ENCODE measurements at regions not wholly inside any gene's neighbourhood (a gene's known extent, or its start where the extent isn't known, plus 50 kb on each side); places are given as distances from the start of the nearest gene placed in this dataset.
A peak's percentile ranks its signal among the peaks of the same experiment; 100 is the strongest.
"Not testable (repeated sequence)": the region's sequence is repeated elsewhere in the genome, so short reads cannot be mapped to it uniquely, and the experiment has no call there.

DNA sequence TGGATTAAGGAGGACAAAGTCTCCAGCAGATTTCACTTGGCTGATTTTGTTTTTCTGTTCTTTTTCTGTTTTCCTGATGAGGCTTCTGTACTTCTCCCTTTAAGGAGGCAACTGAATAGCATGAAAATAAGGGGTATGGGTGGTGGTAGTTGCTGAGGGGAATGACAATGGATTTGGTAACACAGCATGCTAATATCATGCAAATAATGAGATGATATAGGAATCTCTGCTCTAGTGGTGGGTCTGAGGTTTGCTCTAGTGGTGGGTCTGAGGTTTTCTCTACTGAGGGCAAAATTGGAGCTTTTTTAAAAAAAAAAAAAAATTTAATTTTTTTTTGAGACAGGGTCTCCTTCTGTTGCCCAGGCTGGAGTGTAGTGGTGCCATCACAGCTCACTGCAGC lies 139.7 kb downstream of the C9orf152 start:
- no peak for DNase-seq

DNA sequence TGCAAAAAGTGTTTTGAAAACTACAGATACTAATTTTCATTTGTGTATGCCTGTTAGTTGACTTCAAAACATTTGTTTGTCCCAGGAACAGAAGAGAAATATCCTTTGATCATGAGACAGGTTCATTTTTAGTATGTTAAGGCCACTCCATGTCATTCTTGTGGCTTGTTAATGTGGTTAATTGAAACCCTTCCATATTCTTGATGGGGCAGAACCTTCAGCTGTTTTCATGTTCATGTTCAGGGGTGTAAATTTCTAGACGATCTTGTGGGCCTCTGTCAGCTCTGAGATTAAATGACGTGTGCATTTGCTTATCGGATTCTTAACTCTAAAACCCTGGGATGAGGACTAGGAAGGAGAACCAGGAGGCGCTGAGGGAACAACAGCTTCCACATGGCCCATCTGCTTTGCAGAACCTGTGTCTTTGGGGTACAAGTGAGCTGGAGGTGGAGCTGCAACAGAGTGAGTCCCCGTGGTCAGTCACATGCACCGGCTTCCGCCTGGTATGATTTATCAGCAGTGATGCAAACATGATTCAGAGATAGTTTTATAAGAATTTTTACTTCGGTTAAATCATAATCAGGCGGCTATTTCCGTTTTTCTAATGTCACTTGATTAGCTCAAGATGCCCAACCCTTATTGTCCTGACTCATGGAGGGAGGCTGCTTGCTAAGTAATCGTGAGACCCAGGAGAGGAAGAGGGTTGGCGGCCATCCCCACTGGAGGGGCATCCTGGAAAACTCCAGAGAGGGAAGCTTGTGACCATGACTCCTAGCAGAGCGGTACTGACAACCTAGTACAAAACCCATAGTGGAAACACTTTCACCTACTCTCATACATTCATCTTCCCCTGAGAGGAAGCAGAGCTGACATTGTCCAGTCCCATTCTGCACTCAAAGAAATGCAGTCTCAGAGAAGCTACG lies 138.4 kb downstream of the C9orf152 start:
- DNase-seq = no peak

DNA sequence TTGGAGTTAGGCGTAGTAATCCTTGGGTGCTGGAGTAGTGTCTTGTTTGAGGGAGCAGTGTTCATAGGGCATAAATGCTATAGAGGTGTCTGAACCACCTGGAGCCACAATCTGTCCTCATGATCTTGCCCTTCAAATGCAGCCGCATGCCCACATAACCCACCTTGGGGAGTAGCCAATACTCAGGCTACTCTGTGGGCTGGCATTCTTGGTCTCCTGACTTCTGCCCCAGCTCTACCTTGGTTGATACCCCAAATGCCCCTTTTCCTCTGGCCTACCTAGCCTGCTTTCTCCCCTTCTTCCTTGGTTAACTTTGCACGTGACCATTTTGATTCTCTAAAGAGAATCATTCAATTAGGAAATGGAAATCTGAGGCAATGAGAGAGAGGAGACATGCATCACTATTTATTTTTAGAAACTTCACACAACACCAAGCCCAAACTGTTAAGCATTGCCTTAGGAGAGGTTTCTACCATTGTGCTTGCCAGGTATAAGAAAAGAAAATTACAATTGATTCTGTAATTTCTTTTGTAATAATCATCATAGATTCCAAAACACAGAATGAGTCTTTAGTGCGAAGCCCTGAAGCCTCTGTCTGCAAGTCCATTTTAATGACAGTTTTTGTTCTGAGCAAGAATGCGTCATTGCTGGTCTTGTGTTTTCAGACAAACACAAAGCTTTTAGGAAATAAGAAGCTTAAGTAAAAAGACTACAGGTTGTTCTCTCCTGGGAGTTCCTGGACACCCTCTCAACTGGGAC lies 135.2 kb downstream of the C9orf152 start:
- DNase-seq = no peak

DNA sequence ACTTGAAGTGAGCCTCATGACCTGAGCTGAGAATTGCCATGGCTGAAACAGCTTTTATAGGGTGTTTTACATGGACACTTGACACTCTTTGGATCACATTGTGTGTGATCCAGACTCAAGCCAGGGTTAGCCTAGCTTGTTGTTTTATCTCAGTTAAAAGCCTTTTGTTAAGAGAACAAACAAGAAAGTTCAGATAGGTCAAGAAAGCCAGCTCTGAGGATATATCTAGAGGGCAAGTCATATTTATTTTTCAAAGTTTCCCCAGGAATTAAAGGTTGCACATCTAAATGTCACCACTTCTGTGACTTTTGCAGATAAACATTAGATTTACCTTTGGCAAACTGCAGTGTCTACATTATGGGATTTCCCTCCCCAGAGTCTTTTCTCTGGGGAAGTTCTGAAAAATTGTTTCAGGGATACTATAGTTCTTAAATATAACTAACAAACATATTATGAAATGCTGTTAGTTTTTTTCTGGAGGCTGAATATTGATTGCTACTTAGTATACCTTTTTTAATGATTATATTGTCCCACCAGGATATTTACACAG lies 134.5 kb downstream of the C9orf152 start:
- DNase-seq = no peak

DNA sequence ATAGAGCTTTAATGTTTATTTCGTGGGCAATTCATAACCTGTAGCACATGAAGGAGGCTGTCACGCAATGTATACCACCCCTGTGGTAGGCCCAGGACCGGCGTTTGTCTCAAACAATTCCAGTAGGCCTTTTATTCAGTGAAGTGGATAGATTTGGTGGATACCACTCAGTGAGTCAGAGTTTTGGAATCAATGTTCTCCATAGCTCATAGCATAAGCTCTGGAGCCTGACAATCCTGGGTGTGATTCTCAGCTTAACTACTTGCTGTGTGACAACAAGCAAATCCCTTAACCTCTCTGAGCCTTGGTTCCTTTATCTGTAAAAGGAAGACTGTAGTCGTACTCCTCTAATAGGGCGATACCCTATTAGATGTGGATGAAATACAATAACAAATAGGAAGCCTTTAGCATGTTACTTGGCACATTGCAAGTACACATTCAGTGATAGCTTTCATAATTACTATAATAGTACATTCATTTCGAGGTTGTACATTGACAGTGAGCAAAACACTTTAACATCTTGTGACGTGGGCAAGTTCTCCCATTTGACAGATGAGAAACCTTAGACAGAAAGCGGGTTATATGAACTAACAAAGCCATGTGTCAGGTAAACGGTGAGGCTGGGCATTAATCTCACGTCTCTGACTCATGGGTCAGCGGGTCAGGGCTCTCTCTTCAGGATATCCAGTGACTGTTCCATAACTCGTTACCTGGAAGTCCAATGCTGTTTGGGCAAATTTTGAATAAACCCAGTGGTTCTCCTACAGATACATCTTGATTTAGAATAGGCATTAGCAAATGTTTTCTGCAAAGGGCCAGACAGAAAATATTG lies 130.8 kb downstream of the C9orf152 start:
- no peak for DNase-seq

DNA sequence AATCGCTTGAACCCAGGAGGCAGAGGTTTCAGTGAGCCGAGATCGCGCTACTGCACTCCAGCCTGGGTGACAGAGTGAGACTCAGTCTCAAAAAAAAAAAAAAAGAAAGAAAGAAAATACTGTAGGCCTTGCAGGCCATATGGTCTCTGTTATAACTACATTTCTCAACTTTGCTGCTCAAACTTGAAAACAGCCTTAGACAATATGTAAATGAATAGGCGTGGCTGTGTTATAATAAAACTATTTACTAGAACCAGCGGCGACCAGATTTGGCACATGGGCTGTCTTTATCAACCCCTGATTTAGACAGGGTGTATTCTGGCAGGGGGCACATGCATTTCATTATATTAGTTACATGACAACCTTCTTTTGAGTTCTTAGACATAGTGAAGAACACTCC lies 130.0 kb downstream of the C9orf152 start:
- DNase-seq = no peak

DNA sequence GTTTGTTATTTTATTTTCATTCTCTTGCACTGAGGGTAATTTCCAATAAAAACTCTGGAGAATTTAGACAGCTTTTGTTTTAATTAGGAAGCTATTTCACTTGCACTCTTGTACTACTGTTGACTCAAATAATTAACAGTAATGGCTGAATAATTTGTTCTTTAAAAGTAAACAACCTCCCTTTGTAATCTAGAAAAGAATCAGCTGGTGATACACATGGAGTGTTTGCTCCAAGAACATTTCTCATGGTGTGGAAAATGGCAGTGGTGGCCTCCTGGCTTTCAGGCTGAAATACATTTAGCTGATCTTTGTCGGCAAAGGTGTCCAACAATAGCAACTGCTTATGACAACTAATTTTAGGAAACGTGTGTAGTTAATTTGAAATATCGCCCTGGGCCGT lies 129.4 kb downstream of the C9orf152 start:
- peak; percentile 40 for DNase-seq

DNA sequence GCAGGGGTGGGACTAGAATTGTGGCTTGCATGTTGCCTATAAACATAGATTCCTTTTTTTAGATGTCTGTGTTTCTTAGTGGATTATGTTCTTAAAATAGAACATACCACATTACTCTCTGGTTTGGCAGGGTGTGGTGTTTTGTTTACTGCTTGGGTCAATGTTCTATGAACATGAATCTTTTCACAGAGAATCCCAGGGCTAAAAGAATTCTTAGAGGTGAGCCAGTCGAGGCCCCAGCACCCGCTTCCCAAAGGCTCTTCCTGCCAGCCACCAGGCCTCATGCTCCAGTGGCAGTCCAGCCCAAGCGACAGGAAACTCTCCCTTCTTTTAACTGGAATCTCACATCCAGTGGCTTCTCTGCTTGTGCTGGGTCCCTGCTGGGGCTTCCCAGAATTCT lies 126.6 kb downstream of the C9orf152 start:
- no peak for DNase-seq

DNA sequence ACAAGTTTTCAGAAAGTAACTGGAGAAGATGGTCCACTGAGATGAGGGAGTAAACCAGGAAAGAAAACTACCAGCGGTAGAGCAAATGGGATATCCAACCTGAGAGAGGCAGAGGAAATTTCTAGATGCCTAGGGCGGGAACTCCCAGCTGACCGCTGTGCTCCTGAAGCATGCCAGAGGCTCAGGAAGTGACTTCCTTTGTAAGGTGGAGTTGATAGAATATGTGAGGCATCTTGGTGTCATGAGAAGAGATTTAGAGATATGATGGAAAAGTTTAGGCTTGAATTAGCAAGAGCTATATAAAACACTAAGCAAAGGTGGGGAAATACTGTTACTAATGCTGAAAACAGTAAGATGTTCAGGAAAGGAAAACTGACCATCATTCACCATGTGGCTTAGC lies 124.1 kb downstream of the C9orf152 start:
- DNase-seq = no peak

DNA sequence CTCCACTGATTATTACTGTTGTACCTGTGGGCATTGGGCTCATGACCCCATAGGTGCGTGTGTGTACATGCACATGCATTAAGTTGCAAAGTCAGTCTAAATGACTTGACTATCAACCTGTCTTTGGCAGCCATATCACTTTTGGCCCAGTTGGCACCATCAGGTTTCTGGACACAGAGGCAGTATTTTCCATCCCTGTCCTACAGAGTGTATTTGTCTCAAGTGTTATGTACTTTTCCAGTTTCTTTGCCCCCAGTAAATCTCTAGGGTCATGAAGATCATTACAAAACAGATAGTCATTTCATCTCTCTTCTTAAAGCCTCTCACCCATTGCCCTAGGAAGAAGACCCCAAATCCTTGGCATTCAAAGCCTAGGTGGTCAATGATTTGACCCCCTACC lies 121.4 kb downstream of the C9orf152 start:
- no peak for DNase-seq

DNA sequence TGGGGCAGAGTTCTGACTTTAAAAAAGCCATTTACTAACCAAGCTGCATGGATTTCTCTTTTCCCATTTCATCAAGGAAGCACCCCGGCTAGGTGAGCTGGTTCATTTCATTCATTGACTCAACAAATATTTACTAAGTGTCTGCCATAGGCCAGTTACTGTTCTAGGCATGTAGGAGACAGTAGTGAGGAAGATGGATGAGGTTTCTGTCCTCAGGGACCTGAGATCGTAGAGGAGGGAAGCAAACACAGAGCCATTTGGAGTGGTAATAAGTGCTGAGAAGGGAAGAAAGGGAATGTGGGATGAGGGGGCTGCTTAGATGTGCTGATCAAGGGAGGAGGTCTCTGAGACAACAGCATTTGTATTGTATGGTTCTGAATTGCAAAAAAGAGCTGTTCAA lies 120.4 kb downstream of the C9orf152 start:
- no peak for DNase-seq

DNA sequence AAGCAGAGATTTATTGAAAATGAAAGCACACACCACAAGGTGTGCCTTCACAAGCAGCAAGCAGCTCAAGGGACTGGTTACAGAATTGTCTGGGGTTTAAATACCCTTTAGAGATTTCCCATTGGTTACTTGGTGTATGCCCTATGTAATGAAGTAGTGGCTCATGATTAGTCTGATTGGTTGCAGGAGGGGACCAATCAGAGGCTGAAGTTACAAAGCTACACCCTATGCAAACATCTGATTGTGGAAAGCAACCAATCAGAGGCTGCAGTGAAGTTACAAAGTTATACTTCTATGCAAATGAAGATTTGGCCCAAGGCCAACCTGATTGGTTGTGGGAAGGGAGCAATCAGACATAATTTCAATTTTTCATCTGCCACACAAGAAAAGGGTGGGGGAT lies 119.9 kb downstream of the C9orf152 start:
- no peak for DNase-seq

DNA sequence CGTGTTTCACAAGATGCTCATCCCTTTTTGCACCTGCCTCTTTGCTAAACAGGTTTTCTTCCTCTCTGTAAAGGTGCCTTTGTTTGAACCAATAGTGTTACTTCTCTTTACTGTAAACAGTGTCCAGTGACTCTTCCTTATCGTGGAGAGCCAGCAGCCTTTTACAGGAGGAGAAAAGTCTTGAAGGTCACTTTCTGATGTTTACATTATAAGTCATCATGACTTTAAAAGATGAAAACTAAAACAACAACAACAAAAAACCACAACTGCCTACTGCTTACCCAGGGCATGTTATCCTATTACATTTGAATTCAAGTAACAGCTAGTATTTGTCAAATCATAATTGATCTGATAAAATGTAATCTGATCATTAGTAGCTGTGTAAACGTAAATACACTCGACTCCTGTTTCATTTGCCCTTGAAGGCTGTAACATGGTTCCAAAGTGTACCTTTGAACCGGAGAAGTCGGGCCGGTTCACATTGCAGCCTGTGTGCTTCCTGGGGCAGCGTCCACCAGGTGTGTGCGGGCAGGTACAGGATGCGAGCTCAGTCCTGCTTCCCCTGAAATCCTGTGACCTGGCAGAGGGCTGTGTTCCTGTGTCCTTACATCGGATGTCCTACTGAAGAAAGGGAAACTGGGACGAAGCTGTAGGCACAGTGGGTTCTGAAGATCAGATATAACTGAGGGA lies 118.1 kb downstream of the C9orf152 start:
- peak; percentile 8 for DNase-seq

DNA sequence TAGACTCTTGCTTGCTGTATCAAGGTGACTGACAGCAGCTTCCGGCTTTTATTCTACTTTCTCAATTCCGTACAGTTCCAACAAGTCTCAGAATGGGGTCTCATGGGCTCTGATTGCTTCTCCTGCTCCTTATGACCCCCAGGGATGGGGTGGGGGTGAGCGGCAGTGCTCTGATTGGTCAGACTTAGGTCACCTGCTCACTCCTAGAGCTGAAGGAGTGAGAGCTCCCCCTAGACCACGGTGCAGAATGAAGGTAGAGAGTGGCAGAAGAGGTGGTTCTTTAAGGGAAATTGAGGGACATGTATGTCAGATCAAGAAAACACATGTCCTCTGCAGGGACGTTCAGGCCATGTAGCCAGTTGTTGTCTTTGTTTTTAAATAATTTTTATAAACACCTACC lies 115.2 kb downstream of the C9orf152 start:
- no peak for DNase-seq

DNA sequence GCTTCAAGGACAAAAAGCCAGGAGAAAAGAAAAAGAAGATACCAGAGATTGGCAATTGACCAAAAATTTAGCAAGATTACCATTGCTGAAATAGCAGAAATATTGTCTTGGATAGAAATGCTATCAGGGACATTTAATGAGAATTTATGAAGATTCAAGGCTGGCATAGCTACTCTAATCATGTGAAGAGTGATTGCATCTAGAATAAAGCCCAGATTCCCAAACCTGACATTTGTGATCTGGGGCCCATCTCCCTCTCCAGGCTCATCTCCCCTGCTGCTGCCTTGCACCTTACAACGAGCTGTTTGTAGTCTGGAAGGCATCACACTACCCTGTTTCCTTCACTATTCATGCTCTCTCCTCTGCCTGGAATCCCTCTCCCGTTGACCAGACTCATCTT lies 114.5 kb downstream of the C9orf152 start:
- no peak for DNase-seq

DNA sequence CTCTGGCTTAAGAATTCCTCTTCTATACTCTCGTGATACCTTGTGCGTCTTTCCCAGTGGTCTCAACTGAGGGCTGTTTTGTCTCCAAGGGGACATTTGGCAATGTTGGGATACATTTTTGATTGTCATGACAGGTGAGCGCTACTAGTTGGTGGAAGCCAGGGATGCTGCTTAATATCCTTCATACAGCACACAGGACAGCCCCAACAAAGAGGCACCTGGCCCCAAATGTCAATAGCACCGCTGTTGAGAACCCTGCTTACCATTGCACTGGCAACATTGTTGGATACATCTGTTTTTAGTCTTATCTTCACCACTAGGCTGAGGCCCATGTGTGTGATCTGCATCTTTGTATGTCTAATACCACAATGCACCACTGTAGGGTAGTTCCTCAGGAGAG lies 114.1 kb downstream of the C9orf152 start:
- no peak for DNase-seq

DNA sequence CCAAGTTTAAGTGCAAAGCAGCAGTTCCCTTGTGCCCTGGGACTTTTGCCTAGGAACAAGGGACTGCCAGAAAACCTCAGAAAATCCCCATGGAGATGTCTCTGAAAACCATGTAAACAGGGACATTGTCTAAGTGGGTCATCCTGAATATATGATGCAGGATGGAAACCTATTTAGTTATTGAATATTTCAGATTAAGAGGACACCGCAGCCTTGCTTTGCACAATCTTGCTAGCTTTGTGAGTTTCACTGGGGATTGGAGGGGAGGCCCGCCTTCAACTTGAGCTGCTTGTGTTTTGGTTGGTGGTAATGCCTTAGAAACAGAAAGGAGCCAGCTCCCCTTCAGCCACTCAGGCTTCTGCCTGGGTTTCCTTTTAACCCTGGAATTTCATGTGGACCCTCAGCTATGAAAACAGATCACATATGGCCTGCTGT lies 112.8 kb downstream of the C9orf152 start:
- DNase-seq = no peak

DNA sequence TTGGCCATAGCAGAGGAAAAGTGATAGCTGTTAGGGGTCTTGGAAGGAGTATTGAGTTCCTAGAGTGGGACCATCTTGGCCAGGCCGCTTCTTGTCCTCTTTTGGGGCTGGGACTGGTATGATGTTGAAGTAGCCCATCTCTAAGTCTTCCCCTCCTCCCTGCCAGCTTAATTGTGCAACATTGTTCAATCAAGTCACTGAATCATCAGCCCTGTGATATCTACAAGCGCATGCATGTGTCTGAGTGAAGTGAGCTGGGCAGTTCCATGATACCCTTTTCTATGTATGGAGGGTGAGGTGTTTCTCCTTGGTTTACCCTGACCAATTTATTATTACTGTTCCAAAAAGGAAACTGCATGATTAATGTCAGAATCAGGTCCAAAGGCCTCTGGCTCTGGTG lies 112.2 kb downstream of the C9orf152 start:
- DNase-seq = no peak

DNA sequence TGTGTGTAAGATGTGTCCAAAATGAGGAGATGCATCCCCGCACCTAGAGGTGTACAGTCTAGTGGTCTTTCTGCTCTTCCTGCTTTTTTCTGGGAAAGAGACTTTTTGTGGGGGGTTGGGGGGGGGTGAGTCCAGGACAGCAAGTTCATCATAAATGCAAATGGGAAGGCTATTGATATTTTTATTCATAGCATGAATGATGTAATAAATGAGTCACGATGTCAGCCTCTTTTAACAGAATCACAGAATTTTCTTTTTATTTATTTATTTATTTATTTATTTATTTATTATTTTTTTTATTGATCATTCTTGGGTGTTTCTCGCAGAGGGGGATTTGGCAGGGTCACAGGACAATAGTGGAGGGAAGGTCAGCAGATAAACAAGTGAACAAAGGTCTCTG lies 111.3 kb downstream of the C9orf152 start:
- not testable (repeated sequence) for DNase-seq

DNA sequence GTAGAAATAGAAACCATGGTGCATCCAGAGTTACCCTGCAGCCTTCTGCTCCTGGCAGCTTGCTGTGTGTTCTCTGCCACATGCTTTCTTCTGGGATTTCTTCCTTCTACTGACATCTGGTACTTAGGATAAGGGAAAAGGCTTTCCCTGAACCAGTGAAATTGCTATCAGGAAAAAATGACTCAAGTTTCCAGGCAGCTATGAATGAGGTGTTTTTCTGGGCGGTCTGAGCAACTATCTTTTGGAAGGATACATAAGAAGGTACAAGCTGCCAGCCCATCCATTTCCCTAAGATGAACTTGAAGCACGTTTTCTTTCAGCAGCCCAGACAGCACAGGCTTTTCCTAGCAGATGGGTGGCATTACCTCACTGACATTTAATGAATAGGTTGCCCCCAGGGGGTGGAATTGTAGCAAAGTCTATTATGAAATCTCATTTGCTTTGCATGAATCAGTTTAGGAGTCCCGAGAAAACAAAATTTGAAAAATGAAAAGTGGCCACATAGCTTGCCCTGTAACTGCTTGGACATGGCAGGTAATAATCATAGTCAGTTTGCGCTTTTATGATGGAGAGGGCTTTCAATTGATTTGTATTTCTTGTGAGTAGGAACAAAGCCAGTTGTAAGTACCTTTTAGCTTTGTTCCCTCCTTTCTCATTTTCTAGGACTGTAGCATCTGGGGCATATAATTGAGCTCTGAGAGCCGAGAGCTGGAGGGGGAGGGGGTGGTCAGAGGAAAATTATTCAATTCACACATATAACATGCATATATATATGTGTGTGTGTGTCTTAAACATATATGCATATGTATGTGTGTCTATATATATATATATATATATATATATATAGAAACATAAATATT lies 108.5 kb downstream of the C9orf152 start:
- DNase-seq = peak; percentile 60

DNA sequence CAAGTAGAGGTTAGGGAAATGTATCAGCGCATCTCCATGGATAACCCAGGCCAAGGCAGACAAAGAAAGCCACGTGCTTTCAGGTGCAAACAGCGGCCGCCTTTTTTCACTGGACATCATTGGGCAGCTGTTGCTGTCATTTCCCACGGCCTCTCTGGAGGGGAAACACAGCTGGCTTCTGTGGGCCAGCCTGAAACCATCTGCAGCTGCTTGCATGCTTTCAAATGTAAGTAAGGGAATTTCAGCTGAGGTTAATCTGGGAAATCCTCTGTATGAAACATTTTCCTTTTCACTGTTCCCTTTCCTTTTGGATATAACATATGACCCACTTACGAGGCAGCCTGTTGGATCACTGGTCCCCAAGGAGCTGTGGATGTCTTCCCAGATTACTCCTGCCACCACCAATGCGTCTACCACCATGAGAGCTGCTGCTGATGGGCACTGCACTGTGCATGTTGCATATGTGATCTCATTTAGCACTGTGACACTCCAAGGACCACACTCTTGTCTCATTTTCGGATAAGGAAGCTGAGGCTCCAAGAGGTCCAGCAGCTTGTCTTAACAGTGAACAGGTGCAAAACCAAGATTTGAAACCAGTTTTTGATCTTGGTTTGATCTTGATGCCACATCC lies 106.3 kb downstream of the C9orf152 start:
- DNase-seq = no peak
